Lower leg skin (tissue), 3 donors: ENCODE measurements at regions not wholly inside any gene's neighbourhood (a gene's known extent, or its start where the extent isn't known, plus 50 kb on each side); places are given as distances from the start of the nearest gene placed in this dataset.

Source experiments
- CTCF ChIP-seq, 3 donors: fragments of 450-650 bp; IDR thresholded peaks; one replicate each; pipeline ENCODE4 v1.5.1; 2016; ENCODE audit warnings: antibody characterized with exemption in 3 of 3, mild to moderate bottlenecking in 3 of 3, moderate library complexity in 2 of 3
- POLR2A ChIP-seq, 2 donors: fragments of 450-650 bp; IDR thresholded peaks; one replicate each; pipeline ENCODE4 v1.6.1; 2016 to 2017; ENCODE audit warnings: antibody characterized with exemption in 2 of 2, mild to moderate bottlenecking in 1 of 2, moderate library complexity in 1 of 2

GRCh38 chr2:30396436-30397232, 50.4 kb upstream of the LCLAT1 start:
- no peak for TF ChIP-seq CTCF (IDR thresholded peaks at IDR 0.05)
- TF ChIP-seq POLR2A (IDR thresholded peaks at IDR 0.05): no peak
